ENCODE measurements at regions not wholly inside any gene's neighbourhood (a gene's known extent, or its start where the extent isn't known, plus 50 kb on each side); places are given as distances from the start of the nearest gene placed in this dataset.

DNA sequence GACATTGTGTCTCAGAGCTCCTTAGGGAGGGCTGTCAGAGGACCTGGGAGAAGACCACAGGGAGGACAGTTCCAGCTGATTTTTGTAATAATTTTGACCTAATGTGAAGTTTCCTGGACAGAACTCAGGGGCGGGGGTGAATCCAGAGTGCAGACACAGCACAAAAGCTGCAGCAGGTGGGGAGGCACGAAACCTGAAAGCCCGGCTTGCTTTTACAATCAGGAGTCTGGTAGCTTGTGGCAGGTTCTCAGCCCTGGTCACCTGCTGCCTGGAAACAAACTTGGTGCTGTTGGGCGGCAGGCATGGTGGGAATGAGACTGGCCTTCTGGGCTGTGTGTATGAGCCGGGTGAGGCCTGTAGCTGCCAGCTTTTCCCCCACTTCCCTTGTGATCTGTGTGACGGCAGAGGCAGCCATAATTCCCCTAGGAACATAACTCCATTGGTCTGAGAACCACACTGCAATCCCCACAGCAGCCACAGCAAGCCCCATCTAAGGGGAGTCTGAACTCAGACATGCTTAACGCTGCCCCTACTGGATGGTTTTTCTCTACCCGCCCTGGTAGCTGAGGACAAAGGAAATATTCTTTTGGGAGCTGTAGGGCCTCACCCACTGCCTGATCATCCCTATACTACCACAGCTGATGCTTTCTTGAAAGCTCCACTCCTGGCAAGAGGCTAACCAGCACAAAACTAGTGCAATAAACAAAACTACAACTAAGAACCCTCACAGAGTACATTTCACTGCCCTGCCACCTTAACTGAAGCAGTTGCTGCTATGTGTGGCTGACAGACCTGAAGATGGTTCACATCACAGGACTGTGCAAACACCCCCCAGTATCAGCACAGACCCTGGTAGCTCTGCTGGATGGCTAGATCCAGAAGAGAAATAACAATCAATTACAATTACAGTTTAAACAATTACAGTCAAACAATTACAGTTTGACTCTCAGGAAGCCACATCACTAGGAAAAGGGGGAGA, 1055.1 kb upstream of the GJE1 start:
- TF ChIP-seq, protein P1, sequence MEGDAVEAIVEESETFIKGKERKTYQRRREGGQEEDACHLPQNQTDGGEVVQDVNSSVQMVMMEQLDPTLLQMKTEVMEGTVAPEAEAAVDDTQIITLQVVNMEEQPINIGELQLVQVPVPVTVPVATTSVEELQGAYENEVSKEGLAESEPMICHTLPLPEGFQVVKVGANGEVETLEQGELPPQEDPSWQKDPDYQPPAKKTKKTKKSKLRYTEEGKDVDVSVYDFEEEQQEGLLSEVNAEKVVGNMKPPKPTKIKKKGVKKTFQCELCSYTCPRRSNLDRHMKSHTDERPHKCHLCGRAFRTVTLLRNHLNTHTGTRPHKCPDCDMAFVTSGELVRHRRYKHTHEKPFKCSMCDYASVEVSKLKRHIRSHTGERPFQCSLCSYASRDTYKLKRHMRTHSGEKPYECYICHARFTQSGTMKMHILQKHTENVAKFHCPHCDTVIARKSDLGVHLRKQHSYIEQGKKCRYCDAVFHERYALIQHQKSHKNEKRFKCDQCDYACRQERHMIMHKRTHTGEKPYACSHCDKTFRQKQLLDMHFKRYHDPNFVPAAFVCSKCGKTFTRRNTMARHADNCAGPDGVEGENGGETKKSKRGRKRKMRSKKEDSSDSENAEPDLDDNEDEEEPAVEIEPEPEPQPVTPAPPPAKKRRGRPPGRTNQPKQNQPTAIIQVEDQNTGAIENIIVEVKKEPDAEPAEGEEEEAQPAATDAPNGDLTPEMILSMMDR (IDR thresholded peaks at IDR 0.05): peak; percentile 32
- Mint-ChIP-seq H3K9me3 (ENCODE audit: unreplicated experiment) (peaks cover 19% of the 10 kb centered on the region), H3K4me1 (ENCODE audit: unreplicated experiment) (no peaks in the 10 kb centered on the region), H3K27ac (ENCODE audit: unreplicated experiment) (no peak overlapping the region), H3K36me3 (ENCODE audit: unreplicated experiment) (peaks cover 3% of the 10 kb centered on the region), H3K27me3 (ENCODE audit: unreplicated experiment) (no peaks in the 10 kb centered on the region), H3K4me3 (ENCODE audit: unreplicated experiment) (no peak overlapping the region)
- DNase-seq (ENCODE audit: extremely low spot score, unreplicated experiment): no peak

DNA sequence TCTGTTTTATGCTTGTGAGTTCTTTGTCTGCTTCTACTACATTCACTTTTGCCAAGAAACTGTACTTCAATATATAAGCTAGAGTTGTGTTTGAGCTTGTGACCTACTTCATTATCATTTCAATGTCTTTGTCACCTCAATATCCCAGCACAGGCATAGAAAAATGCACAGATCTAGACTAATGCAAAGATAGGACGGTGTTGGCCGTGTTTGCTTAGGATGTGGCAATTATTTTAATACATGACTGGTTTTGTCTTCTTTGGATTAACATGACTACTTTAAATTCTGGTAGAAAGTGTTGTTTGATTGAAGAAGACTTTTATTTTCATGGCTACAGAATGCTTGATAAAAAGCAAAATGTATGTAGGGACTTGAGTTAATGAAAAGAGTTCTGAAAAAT, 1075.0 kb upstream of the GJE1 start:
- Mint-ChIP-seq H3K9me3 (ENCODE audit: unreplicated experiment) (no peaks in the 10 kb centered on the region), H3K4me3 (ENCODE audit: unreplicated experiment) (no peak overlapping the region), H3K27me3 (ENCODE audit: unreplicated experiment) (no peaks in the 10 kb centered on the region), H3K4me1 (ENCODE audit: unreplicated experiment) (no peaks in the 10 kb centered on the region), H3K36me3 (ENCODE audit: unreplicated experiment) (no peaks in the 10 kb centered on the region), H3K27ac (ENCODE audit: unreplicated experiment) (no peak overlapping the region)
- TF ChIP-seq, protein P1 (IDR thresholded peaks at IDR 0.05): no peak
- DNase-seq (ENCODE audit: extremely low spot score, unreplicated experiment): no peak

DNA sequence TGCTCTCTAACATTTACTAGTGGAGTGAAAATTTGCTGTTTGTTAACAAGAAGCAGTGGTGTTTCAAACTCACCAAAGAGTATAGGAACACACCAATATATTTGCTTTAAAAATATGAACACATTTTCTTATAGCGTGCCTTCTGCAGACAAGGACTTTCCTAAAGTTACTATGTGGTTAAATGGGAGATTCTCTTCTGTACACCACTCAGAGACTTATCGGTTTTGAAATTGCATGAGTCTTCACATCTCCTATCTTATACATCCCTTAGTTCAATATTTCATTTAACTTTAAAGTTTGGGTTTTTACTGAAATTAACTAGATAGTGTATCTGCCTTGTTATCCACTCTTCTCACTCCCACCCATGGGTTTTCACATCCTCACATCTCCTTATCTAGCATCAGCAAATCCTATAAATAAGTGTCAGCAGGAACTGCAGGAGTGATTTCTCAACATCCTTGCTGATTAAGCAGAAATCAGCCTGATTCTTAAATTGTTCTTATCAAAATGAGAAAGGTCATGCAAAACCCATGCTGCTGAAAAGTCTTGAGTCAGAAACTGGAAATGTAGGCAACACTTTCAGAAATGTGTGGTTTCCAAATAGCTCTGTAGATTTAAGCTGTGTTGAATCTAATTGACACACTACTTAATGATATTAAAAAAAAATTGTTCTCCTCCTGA, 1075.6 kb upstream of the GJE1 start:
- Mint-ChIP-seq H3K9me3 (ENCODE audit: unreplicated experiment) (no peaks in the 10 kb centered on the region), H3K27ac (ENCODE audit: unreplicated experiment) (no peak overlapping the region), H3K4me3 (ENCODE audit: unreplicated experiment) (no peak overlapping the region), H3K36me3 (ENCODE audit: unreplicated experiment) (no peaks in the 10 kb centered on the region), H3K27me3 (ENCODE audit: unreplicated experiment) (no peaks in the 10 kb centered on the region), H3K4me1 (ENCODE audit: unreplicated experiment) (no peaks in the 10 kb centered on the region)
- TF ChIP-seq, protein P1 (IDR thresholded peaks at IDR 0.05): no peak
- no peak for DNase-seq (ENCODE audit: extremely low spot score, unreplicated experiment)

DNA sequence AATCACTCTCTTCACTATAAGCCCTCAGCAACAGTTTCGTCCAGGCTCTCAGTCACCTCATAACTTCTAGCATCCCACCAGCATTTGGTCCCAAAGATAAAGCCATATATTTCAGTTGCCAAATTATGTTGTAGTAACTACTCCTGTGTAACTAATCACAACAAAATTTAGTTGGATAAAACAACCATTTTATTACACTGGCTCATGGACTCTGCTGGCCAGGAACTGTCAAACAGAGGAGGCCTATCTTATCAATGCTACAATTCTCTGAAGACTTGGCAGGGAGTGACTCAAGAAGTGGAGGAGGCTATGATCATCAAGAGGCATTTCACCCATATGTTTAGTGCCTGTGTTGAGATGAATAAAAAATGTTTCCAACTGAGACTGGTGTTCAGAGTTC, 1082.3 kb upstream of the GJE1 start:
- no peak for DNase-seq (ENCODE audit: extremely low spot score, unreplicated experiment)
- Mint-ChIP-seq H3K27ac (ENCODE audit: unreplicated experiment) (no peak overlapping the region), H3K4me3 (ENCODE audit: unreplicated experiment) (no peak overlapping the region)

More for the DNA sequence above, 1082.3 kb upstream of the GJE1 start:
- TF ChIP-seq, protein P1 (IDR thresholded peaks at IDR 0.05): no peak
- H3K36me3 Mint-ChIP-seq (ENCODE audit: unreplicated experiment): peaks cover 3% of the 10 kb centered on the region
- H3K4me1 Mint-ChIP-seq (ENCODE audit: unreplicated experiment): no peaks in the 10 kb centered on the region
- H3K9me3 Mint-ChIP-seq (ENCODE audit: unreplicated experiment): no peaks in the 10 kb centered on the region
- H3K27me3 Mint-ChIP-seq (ENCODE audit: unreplicated experiment): no peaks in the 10 kb centered on the region

Measured in osteocyte (in vitro differentiated cells).